WTC11 (cell line): ENCODE measurements at regions not wholly inside any gene's neighbourhood (a gene's known extent, or its start where the extent isn't known, plus 50 kb on each side); places are given as distances from the start of the nearest gene placed in this dataset.

ENCODE experiments used
- ATAC-seq: fragments of 200-7000 bp; cut with Tn5 transposase; 2 replicates; pipeline ENCODE4 v1.10.0; 2021; ENCODE audit warnings: mild to moderate bottlenecking, moderate library complexity
- CTCF ChIA-PET: fragments of 300-600 bp; sonication (Branson Sonifier 250); formaldehyde crosslinking; loops from one replicate; lab custom pipeline; 2021; ENCODE audit warnings: antibody characterized with exemption; lab: Charles Lee
- POLR2A ChIA-PET: fragments of 350-600 bp; sonication (Branson Sonifier 250); formaldehyde crosslinking; loops from one replicate; lab custom pipeline; 2021; ENCODE audit warnings: antibody characterized with exemption; lab: Charles Lee
- DNase-seq: peaks from one replicate; pipeline ENCODE4 v3.0.0; 2021; ENCODE audit warnings: low spot score
- H3K27ac Mint-ChIP-seq: 2 replicates; pipeline ENCODE4 v1.8.0; 2021; ENCODE audit warnings: mixed read lengths
- H3K27me3 Mint-ChIP-seq: 2 replicates; pipeline ENCODE4 v1.8.0; 2021; ENCODE audit warnings: low read depth, mild to moderate bottlenecking, moderate library complexity, mixed read lengths
- H3K36me3 Mint-ChIP-seq: 2 replicates; pipeline ENCODE4 v1.8.0; 2021; ENCODE audit warnings: mixed read lengths
- H3K4me1 Mint-ChIP-seq: 2 replicates; pipeline ENCODE4 v1.8.0; 2022; ENCODE audit warnings: mixed read lengths
- H3K4me3 Mint-ChIP-seq: 2 replicates; pipeline ENCODE4 v1.8.0; 2021; ENCODE audit warnings: mild to moderate bottlenecking, moderate library complexity, mixed read lengths
- H3K9me3 Mint-ChIP-seq: 2 replicates; pipeline ENCODE4 v1.8.0; 2021; ENCODE audit warnings: mixed read lengths
- AFF4 ChIP-seq: sonication (generic); formaldehyde crosslinking; IDR thresholded peaks from 2 replicates; pipeline ENCODE4 v1.8.1; 2023; ENCODE audit warnings: mild to moderate bottlenecking, missing genetic modification reagents, borderline replicate concordance
- ARID4B ChIP-seq: sonication (generic); formaldehyde crosslinking; IDR thresholded peaks from 2 replicates; pipeline ENCODE4 v1.8.0; 2023; ENCODE audit warnings: missing genetic modification reagents, mild to moderate bottlenecking, borderline replicate concordance
- CDX4 ChIP-seq: fragments of 250-450 bp; sonication (Bioruptor Pico); IDR thresholded peaks from 2 replicates; pipeline ENCODE4 v1.9.0; 2021; ENCODE audit warnings: moderate library complexity, mild to moderate bottlenecking, inconsistent platforms, borderline replicate concordance
- GABPB1 ChIP-seq: sonication (generic); formaldehyde crosslinking; IDR thresholded peaks from 2 replicates; pipeline ENCODE4 v1.8.1; 2023; ENCODE audit warnings: mild to moderate bottlenecking, missing genetic modification reagents
- GTF2I ChIP-seq: fragments of 250-450 bp; sonication (Bioruptor Pico); conservative IDR thresholded peaks from 2 replicates; pipeline ENCODE4 v1.4.0; 2021; ENCODE audit warnings: mild to moderate bottlenecking
- IRF1 ChIP-seq: sonication (generic); formaldehyde crosslinking; IDR thresholded peaks from 2 replicates; pipeline ENCODE4 v1.8.0; 2023; ENCODE audit warnings: missing genetic modification reagents
- JUN ChIP-seq: sonication (generic); formaldehyde crosslinking; IDR thresholded peaks from 2 replicates; pipeline ENCODE4 v1.8.0; 2023; ENCODE audit warnings: mild to moderate bottlenecking, missing genetic modification reagents
- MLX ChIP-seq: sonication (generic); formaldehyde crosslinking; IDR thresholded peaks from 2 replicates; pipeline ENCODE4 v1.8.1; 2023; ENCODE audit warnings: mild to moderate bottlenecking, missing genetic modification reagents, moderate library complexity
- MXD4 ChIP-seq: fragments of 250-450 bp; sonication (Bioruptor Pico); IDR thresholded peaks from 2 replicates; pipeline ENCODE4 v1.8.0; 2021; ENCODE audit warnings: mild to moderate bottlenecking, moderate library complexity, borderline replicate concordance
- NR1H2 ChIP-seq: sonication (generic); formaldehyde crosslinking; IDR thresholded peaks from 2 replicates; pipeline ENCODE4 v1.9.0; 2021; ENCODE audit warnings: mild to moderate bottlenecking, moderate library complexity, missing genetic modification reagents
- PRRX2 ChIP-seq: fragments of 250-450 bp; sonication (Bioruptor Pico); IDR thresholded peaks from 2 replicates; pipeline ENCODE4 v1.8.0; 2021; ENCODE audit warnings: mild to moderate bottlenecking
- RELA ChIP-seq: sonication (generic); formaldehyde crosslinking; IDR thresholded peaks from 2 replicates; pipeline ENCODE4 v1.8.1; 2022; ENCODE audit warnings: missing genetic modification reagents, mild to moderate bottlenecking, borderline replicate concordance
- SOX15 ChIP-seq: fragments of 250-450 bp; sonication (Bioruptor Pico); IDR thresholded peaks from 2 replicates; pipeline ENCODE4 v1.9.0; 2021; ENCODE audit warnings: mild to moderate bottlenecking
- TP53 ChIP-seq: sonication (generic); formaldehyde crosslinking; IDR thresholded peaks from 2 replicates; pipeline ENCODE4 v1.8.1; 2023; ENCODE audit warnings: mild to moderate bottlenecking, missing genetic modification reagents
- USF1 ChIP-seq: sonication (generic); formaldehyde crosslinking; IDR thresholded peaks from 2 replicates; pipeline ENCODE4 v1.8.0; 2022; ENCODE audit warnings: mild to moderate bottlenecking, missing genetic modification reagents
- ZNF396 ChIP-seq: fragments of 250-450 bp; sonication (Bioruptor Pico); IDR thresholded peaks from 2 replicates; pipeline ENCODE4 v1.8.0; 2021; ENCODE audit warnings: mild to moderate bottlenecking, moderate library complexity, borderline replicate concordance
- ZNF671 ChIP-seq: fragments of 250-450 bp; sonication (Bioruptor Pico); IDR thresholded peaks from 2 replicates; pipeline ENCODE4 v1.8.0; 2021; ENCODE audit warnings: mild to moderate bottlenecking

- CTCF ChIA-PET, result no interaction called here
- DNase-seq, result no peak
- peaks cover 3% of the 10 kb centered on the region; the same call in 1 of the 2 replicates for H3K4me1 Mint-ChIP-seq
- no peaks in the 10 kb centered on the region for H3K36me3 Mint-ChIP-seq
- no peak for ATAC-seq
- TF ChIP-seq ZNF671 (CRISPR knock-in tag), result no peak
- no peak for TF ChIP-seq MXD4 (CRISPR knock-in tag)
- no peak for TF ChIP-seq AFF4 (CRISPR knock-in tag)
- TF ChIP-seq SOX15 (CRISPR knock-in tag), result no peak
- TF ChIP-seq USF1 (CRISPR knock-in tag), result no peak
- TF ChIP-seq GABPB1 (CRISPR knock-in tag), result no peak
- no peak for TF ChIP-seq PRRX2 (CRISPR knock-in tag)
- no peak for TF ChIP-seq ARID4B (CRISPR knock-in tag)
- TF ChIP-seq, all 79 proteins: peak for 0
- Mint-ChIP-seq H3K9me3 (peaks cover 11% of the 10 kb centered on the region), H3K4me3 (no peak overlapping the region), H3K27me3 (no peaks in the 10 kb centered on the region; the same call in 1 of the 2 replicates), H3K27ac (no peak overlapping the region)
- POLR2A ChIA-PET, result no interaction called here
Measured at GRCh38 chr14:25116607-25117006, 66.7 kb upstream of the STXBP6 start.

GRCh38 chr14:25113394-25113793 is 63.4 kb upstream of the STXBP6 start:
- no peak overlapping the region for H3K27ac Mint-ChIP-seq
- no peak overlapping the region for H3K4me3 Mint-ChIP-seq
- H3K4me1 Mint-ChIP-seq, result no peaks in the 10 kb centered on the region
- POLR2A ChIA-PET, result no interaction called here
- DNase-seq, result no peak
- CTCF ChIA-PET, result interaction anchor here (3.9 kb wide), 1 partner anchor 19 kb away, joined by 16 read pairs; no protein-coding TSS in a partner anchor
- H3K9me3 Mint-ChIP-seq, result peaks cover 11% of the 10 kb centered on the region
- H3K36me3 Mint-ChIP-seq, result no peaks in the 10 kb centered on the region
- no peak for ATAC-seq
- no peak for TF ChIP-seq MLX (CRISPR knock-in tag)
- TF ChIP-seq MXD4 (CRISPR knock-in tag), result no peak
- no peak for TF ChIP-seq TP53 (CRISPR knock-in tag)
- no peak for TF ChIP-seq JUN (CRISPR knock-in tag)
- no peak for TF ChIP-seq SOX15 (CRISPR knock-in tag)
- TF ChIP-seq ZNF396 (CRISPR knock-in tag), result no peak
- H3K27me3 Mint-ChIP-seq, result no peaks in the 10 kb centered on the region

GRCh38 chr14:25111061-25111601 is 61.2 kb upstream of the STXBP6 start:
- H3K27me3 Mint-ChIP-seq, result no peaks in the 10 kb centered on the region
- POLR2A ChIA-PET, result no interaction called here
- H3K4me1 Mint-ChIP-seq, result no peaks in the 10 kb centered on the region
- no peak overlapping the region for H3K27ac Mint-ChIP-seq
- no peak for DNase-seq
- CTCF ChIA-PET, result interaction anchor here (3.9 kb wide), 1 partner anchor 21 kb away, joined by 16 read pairs; no protein-coding TSS in a partner anchor
- H3K4me3 Mint-ChIP-seq, result no peak overlapping the region
- no peaks in the 10 kb centered on the region for H3K36me3 Mint-ChIP-seq
- no peak for ATAC-seq
- H3K9me3 Mint-ChIP-seq, result peaks cover 11% of the 10 kb centered on the region
- no peak for TF ChIP-seq TP53 (CRISPR knock-in tag)
- TF ChIP-seq GABPB1 (CRISPR knock-in tag), result no peak
- TF ChIP-seq CDX4, result no peak
- no peak for TF ChIP-seq IRF1 (CRISPR knock-in tag)
- TF ChIP-seq NR1H2 (CRISPR knock-in tag), result no peak
- TF ChIP-seq RELA, result no peak
- no peak for TF ChIP-seq GTF2I
